Superior temporal gyrus (tissue), 1 donor: ENCODE measurements at regions not wholly inside any gene's neighbourhood (a gene's known extent, or its start where the extent isn't known, plus 50 kb on each side); places are given as distances from the start of the nearest gene placed in this dataset.

Source experiments
- DNase-seq: peaks from one replicate; pipeline ENCODE4 v3.0.0-alpha.2; 2016; ENCODE audit errors: extremely low spot score

DNA sequence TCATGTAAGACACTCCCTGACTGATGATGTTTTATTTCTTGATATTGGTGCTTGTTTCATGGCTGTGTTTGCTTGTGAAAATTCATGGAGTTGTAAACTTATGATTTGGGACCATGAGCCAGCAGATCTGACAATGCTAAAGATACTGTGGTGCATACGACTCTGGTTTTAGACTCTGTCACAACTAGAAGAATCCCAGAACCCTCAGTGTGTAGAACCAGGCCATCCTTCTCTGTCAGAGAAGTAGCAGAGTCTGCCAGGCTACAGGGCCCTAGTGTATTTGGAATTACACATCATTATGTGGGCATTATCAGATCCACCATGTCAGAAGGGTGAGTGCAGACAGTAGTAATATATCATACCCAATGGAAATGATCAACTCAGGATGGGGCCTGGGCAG is 209.8 kb upstream of the POU2AF2 start:
- no peak for DNase-seq

DNA sequence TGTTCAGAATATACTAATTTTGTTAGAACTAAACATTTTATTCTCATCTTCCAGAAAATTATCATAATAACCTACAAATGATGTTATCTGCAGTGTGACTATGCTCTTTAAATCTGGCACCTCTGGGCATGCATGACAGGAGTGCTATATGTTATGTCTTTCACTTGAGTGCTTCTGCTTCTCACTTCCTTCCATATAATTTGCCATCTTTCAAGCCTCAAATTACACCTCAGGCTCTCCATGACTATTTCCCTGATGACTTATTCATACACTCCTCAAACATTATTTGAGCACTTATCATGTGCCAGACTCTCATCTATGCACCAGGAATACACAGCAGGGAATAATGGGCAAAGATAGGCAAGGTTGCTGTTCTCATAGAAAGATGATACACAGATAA is 219.3 kb upstream of the POU2AF2 start:
- no peak for DNase-seq

- DNase-seq, result no peak
Measured at GRCh38 chr11:111021131-111021530, 224.4 kb upstream of the POU2AF2 start.

DNA sequence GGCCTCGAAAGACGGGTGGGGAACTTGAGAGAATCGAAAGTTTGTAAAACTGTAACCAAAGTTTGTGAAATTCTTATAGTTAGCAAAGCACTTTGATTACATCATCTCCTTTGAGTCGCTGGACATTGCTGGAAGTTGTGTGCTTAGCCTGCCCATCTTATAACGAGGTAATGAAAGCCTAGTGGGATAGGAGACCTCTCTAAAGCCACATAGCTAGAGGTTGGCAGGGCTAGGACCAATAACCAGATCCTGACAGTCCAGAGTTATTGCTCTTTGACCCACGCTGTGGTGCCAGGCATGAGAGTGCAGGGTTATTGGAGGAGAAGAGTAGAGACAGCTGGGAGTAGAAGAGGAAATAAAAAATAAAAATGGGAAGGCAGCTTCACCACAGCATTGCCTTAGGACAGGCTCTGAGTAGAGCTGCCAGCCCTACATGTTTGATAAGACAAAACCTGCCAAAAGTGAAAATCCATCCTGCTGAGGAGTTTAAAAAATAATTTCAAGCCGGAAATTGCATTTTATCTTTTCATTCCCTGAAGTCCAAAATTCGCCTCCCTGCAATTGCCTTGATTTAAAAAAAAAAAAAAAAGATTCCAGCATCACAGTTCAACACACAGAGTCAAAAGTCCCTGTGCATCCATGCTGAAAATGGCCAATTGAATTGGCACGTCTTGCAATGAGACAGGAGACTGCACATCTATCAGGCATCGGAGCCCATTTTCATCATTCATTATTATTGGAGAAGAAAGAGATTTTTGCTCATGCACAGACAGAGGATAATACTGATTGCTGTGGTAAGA is 225.5 kb upstream of the POU2AF2 start:
- DNase-seq, result no peak

DNA sequence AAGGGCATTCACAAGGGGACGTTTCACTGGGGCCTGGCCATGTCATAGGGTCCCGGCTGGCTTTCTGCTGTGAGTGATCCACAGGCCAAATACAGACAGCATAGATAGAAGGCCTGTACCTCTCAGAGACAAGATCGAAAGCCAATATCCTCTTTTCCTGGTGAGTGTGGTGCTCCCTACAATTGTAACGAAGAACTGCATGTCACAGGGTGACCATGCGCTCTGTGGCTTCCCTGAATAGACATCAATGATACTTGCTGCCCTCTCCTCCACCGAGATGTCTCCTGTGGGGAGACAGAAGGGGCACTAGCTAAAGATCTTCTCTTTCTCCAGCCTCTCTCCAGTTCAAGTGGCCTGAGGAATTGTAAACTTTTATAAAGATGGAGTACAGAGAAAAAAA is 226.1 kb upstream of the POU2AF2 start:
- no peak for DNase-seq

DNA sequence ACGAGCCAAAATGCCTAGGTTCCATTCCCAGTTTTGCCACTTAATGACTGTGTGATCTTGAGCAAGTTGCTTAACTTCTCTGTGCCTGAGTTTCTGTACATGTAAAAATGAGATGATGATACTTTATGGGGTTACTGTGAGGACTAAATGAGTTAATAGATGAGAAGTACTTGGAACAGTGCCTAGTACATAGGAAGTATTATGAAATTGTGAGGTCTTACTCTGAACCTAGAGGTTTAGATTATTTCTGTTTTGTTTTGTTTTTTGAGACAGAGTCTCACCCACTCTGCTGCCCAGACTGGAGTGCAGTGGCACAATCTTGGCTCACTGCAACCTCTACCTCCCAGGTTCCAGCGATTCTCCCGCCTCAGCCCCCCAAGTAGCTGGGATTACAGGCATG is 227.0 kb upstream of the POU2AF2 start:
- DNase-seq, result no peak

- no peak for DNase-seq
Measured at GRCh38 chr11:111012491-111012890, 233.0 kb upstream of the POU2AF2 start.

- no peak for DNase-seq
Measured at GRCh38 chr11:111011275-111011594, 234.3 kb upstream of the POU2AF2 start.

DNA sequence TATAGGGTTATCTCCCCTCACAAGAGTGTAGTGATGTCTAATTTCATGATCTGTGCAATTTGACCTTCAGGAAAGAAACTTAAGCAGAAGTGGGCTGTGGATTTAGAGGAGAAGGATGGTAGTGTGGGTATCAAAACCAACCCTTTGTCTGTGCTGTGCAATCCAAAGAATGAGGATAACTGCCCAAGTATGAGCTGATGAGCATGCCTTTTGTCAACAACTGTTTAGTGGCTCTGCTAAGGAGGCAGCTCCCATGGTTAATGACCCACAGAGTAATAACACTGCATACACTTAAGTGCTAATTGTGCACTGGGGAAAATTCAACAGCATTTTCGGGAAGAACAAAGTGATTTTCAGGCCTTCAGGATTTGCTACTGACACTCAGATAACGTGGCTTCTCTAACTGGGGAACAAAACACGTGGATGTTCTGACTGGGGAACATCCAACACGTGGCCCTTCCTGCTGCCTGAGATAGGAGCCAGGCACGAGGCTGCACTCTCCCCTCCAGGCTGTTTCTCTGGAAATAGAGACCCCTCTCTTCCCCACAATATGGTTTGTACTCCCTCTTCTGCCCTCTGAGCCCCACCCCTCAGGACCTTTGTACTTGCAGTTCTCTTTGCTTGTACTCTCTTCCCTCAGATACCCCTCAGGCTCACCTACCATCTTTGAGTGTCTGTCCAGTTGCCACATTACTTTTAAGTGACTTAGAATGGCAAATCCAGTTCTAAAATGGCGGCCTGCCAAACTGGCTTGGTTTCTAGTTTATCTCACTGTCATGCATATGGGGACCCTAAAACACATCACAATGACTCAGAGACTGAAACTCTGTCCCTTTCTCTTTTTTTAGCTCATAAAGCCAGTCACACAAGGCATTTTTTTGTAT is 234.9 kb upstream of the POU2AF2 start:
- DNase-seq, result no peak

- no peak for DNase-seq
Measured at GRCh38 chr11:111006227-111006626, 239.3 kb upstream of the POU2AF2 start.

- peak; percentile 50 for DNase-seq
Measured at GRCh38 chr11:111001986-111002611, 243.4 kb upstream of the POU2AF2 start.

DNA sequence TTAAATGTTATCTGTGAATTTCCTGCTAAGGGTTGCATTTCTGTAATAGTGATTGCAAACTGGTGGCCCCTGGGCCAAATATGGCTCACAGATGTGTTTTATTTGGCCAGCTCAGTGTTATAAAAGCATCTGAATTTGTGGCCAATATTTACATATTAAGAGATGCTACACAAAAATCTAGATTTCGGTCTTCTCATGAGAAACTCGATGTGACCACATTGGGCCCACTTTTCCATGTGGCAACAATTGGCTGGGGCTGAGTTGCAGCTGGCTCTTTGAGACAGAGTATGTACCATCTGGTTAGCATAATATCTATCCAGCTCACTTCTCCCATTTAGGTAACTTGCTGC is 244.5 kb upstream of the POU2AF2 start:
- DNase-seq, result peak; percentile 18

GRCh38 chr11:111000400-111001080 is 245.0 kb upstream of the POU2AF2 start:
- no peak for DNase-seq

- no peak for DNase-seq
Measured at GRCh38 chr11:110992481-110992880, 253.0 kb upstream of the POU2AF2 start.

DNA sequence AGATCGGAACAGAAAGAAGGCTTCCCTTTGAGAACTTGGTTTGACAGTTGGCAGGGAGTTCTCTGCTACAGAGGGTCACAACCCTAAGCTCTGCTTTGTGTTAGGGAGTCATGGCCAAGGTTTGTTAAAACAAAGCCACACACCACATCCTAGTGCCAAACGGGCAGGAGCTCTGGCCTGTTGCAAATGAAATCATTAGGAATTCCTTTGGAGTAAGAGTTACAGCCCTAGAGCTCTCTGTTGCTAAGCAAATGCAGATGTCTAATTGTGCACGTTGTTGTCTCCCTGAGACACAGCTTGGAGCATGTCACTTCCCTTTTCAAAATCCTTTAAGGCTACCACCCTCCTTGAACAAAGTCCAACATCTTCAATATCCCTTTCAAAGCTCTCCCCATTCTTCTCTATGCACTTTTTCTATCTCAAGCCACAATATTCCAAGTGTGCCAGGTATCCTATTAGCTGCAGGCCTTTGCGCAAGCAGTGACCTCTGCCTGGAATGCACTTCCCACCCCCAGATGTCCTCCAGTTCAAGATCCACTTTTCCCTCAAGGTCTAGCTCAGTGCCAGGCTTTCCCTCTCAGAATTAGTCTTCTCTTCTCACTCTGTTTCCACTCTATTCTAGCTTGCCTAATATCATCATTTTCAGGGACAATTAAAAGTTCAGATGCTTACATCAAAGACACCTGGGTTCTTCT is 253.7 kb upstream of the POU2AF2 start:
- DNase-seq, result peak; percentile 18

DNA sequence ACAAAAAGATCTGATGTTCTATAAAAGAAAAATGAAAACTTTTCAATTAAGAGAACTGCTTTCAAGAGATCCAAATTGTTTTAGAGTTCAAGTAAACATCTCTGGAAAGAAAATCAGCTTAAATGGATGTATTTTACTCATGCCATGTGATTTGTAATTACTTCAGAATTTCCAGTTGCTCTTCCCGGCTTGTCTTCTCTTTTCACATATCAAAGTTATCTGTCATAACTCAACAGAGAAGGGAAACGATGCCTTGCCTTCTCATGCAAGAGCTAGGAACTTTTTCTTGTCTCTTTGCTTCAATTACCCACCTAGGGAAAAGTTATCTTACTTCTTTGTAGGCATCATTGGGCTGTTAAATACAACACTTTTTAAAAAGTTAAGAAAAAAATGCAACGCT is 255.2 kb upstream of the POU2AF2 start:
- DNase-seq, result no peak

GRCh38 chr11:110989428-110990133 is 255.9 kb upstream of the POU2AF2 start:
- peak; percentile 18 for DNase-seq

DNA sequence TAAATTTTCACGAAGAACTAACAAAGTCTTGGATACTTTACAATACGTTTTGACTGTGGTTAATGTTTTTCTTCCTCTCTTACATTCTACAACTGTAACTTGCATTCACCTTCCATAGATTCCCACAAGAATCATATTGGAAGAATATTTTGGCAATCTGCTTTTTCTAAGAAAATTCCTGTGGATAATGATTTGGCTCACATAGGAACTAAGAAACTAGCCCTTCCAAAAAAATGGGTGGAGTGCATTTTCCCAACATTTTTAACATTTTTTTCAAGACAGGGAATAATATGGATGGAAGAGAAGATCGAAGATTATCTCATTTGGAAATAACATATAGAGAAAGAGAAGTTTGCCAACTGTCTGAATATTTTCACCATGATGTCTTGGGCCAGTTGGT is 256.9 kb upstream of the POU2AF2 start:
- DNase-seq, result no peak

DNA sequence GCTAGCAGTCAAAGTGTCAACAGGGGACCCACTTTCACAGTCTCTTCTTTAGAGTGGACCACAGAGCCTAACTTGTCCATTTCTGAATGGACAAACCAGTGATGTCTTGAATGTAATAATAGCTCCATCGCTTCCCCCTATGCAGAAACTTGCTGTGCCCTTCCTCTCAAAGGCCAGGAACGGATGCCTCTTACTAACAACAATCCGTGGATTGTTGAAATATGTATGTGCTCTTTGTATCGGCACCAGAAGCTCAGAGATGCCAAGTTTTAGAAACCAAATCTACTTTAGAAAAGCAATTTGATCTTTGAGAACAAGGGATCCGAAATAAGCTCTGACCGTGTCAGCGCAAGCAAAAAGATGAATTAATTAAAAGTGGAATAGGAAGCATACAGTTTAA is 259.5 kb upstream of the POU2AF2 start:
- DNase-seq, result no peak

GRCh38 chr11:110985547-110985946 is 260.0 kb upstream of the POU2AF2 start:
- DNase-seq, result no peak

DNA sequence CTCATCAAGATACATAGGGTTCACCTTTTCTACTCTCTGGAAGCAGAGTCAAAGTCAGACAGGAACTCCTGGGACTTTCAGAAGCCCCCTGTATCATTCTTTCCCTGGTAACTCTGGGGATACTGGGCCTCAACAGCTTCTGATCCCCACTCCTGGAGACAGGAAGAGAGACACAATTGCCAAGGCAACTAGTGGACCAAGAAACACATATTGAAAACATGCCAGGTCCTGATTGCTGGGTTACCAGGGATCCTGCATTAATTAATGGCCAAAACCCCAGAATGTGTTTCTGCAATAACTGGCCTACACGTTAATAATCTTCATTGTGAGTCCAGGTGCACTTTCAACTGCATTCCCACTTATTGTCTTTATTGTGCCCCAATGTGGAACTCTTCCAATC is 260.8 kb upstream of the POU2AF2 start:
- no peak for DNase-seq
